Progenitor cell of endocrine pancreas (in vitro differentiated cells): ENCODE measurements at regions not wholly inside any gene's neighbourhood (a gene's known extent, or its start where the extent isn't known, plus 50 kb on each side); places are given as distances from the start of the nearest gene placed in this dataset.

Experiments
- DNase-seq: peaks from one replicate; pipeline ENCODE4 v3.0.0; 2021; ENCODE audit warnings: low spot score; ENCODE audit not compliant: unreplicated experiment
- H3K27ac Mint-ChIP-seq: 2 replicates; pipeline ENCODE4 v1.8.0; 2021; ENCODE audit warnings: mild to moderate bottlenecking, moderate library complexity, mixed read lengths
- H3K27me3 Mint-ChIP-seq: 2 replicates; pipeline ENCODE4 v1.8.0; 2021; ENCODE audit warnings: mixed read lengths
- H3K36me3 Mint-ChIP-seq: 2 replicates; pipeline ENCODE4 v1.8.0; 2022; ENCODE audit warnings: mixed read lengths; ENCODE audit not compliant: insufficient read depth
- H3K4me1 Mint-ChIP-seq: 2 replicates; pipeline ENCODE4 v1.8.0; 2021; ENCODE audit warnings: low read depth, mixed read lengths
- H3K4me3 Mint-ChIP-seq: 2 replicates; pipeline ENCODE4 v1.8.0; 2021; ENCODE audit warnings: low read depth, mild to moderate bottlenecking, moderate library complexity, mixed read lengths
- H3K9me3 Mint-ChIP-seq: 2 replicates; pipeline ENCODE4 v1.8.0; 2021; ENCODE audit warnings: low read depth, mixed read lengths
- TF ChIP-seq, protein P1 (sequence below): fragments of 200-600 bp; sonication (generic); IDR thresholded peaks from one replicate; pipeline ENCODE4 v1.5.0; 2021; ENCODE audit warnings: antibody characterized with exemption, mild to moderate bottlenecking; ENCODE audit not compliant: unreplicated experiment

DNA sequence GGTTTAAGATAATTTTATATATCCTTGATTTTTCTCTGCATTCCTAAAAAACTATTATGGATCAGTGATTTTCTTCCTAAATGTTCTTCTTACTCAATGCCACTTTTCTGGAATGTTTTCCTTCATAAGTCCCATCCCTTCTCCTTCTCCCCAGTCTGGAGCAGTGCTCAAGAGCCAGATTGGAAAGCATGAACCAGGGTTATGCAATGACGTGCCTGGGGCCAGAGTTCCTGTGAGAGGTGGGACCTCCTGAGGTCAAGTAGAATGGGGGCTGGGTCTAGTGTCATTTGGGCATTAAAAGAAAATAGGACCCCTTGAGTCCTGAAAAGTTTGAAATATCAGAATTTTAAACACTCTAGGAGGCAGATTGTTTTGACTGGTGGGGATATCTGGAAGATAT is 132.0 kb upstream of the NPY start:
- Mint-ChIP-seq H3K4me3 (no peak overlapping the region), H3K9me3 (peaks cover 15% of the 10 kb centered on the region), H3K4me1 (peaks cover 5% of the 10 kb centered on the region), H3K27ac (no peak overlapping the region), H3K27me3 (no peaks in the 10 kb centered on the region), H3K36me3 (peaks cover 7% of the 10 kb centered on the region)
- DNase-seq: no peak
- TF ChIP-seq, protein P1, sequence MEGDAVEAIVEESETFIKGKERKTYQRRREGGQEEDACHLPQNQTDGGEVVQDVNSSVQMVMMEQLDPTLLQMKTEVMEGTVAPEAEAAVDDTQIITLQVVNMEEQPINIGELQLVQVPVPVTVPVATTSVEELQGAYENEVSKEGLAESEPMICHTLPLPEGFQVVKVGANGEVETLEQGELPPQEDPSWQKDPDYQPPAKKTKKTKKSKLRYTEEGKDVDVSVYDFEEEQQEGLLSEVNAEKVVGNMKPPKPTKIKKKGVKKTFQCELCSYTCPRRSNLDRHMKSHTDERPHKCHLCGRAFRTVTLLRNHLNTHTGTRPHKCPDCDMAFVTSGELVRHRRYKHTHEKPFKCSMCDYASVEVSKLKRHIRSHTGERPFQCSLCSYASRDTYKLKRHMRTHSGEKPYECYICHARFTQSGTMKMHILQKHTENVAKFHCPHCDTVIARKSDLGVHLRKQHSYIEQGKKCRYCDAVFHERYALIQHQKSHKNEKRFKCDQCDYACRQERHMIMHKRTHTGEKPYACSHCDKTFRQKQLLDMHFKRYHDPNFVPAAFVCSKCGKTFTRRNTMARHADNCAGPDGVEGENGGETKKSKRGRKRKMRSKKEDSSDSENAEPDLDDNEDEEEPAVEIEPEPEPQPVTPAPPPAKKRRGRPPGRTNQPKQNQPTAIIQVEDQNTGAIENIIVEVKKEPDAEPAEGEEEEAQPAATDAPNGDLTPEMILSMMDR: no peak

DNA sequence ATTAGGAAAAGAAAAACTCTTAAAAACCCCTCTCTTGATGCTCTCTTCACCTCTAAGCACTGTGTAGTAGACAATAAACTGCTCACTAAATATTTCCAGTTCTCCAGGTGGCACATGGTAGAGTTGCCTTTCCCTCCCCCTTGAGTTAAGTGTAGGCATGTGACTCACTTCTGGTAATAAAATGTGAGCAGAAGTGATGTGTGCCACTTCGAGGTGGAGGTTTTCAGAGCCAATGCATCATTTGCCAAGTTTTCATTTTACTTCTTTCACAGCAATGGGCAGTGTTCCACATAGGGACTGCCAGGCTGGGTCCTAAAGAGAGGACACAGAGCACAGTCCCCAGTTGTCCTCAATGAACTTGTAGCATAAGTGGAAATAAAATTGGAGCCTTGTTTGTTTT is 131.6 kb upstream of the NPY start:
- Mint-ChIP-seq H3K4me1 (peaks cover 5% of the 10 kb centered on the region), H3K27ac (no peak overlapping the region), H3K9me3 (peaks cover 15% of the 10 kb centered on the region), H3K27me3 (no peaks in the 10 kb centered on the region), H3K36me3 (peaks cover 7% of the 10 kb centered on the region), H3K4me3 (no peak overlapping the region)
- TF ChIP-seq, protein P1: no peak
- no peak for DNase-seq

DNA sequence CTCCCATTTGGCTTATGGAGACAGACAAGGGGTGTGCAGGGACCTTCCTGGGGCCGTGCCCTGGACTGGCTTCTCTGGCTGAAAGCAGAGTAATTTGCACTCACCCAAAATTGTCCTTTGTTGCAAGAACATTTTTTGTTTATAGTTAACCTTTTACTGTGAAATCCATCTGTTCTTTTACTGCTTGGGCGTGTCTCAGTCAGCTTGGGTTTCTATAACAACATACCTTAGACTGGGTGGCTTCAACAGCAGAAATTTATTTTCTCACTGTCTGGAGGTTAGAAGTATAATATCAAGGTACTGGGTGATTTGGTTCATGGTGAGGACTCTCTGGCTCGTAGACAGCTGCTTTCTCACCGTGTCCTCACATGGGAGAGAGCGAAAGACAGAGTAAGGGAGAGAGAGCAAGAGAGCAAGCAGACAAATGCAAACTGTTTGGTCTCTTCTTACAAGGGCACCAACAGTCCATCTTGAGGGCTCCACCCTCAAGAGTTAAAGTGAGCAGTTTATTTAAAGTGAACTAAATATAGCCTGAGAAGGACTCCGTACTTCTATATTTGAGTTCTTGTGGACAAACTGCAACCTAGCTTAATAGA is 131.0 kb upstream of the NPY start:
- H3K27me3 Mint-ChIP-seq: no peaks in the 10 kb centered on the region
- H3K9me3 Mint-ChIP-seq: peaks cover 15% of the 10 kb centered on the region
- H3K4me1 Mint-ChIP-seq: peaks cover 5% of the 10 kb centered on the region
- DNase-seq: no peak
- peaks cover 7% of the 10 kb centered on the region for H3K36me3 Mint-ChIP-seq
- no peak overlapping the region for H3K27ac Mint-ChIP-seq
- H3K4me3 Mint-ChIP-seq: no peak overlapping the region
- TF ChIP-seq, protein P1: no peak

DNA sequence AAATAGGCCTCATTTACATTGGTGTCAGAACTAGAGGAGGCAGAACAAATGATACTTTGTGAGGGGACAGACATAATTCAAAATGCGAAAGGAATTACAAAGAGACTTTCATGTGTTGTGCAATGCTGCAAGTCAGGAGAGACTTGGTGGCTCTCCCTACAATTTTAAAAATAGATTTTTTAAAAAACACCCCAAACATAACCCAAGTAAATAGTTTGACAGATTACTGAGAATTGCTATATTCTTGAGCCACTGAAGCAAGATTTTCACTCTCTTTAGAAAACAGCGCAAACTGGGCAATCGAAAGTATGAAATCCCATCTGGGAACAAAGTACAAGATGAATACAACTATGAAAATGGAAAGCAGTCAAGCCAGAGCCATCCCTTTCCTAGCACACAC is 126.3 kb upstream of the NPY start:
- Mint-ChIP-seq H3K9me3 (peaks cover 4% of the 10 kb centered on the region), H3K27ac (no peak overlapping the region), H3K4me1 (peaks cover 16% of the 10 kb centered on the region), H3K4me3 (no peak overlapping the region), H3K27me3 (no peaks in the 10 kb centered on the region), H3K36me3 (no peaks in the 10 kb centered on the region)
- DNase-seq: no peak
- TF ChIP-seq, protein P1: no peak

DNA sequence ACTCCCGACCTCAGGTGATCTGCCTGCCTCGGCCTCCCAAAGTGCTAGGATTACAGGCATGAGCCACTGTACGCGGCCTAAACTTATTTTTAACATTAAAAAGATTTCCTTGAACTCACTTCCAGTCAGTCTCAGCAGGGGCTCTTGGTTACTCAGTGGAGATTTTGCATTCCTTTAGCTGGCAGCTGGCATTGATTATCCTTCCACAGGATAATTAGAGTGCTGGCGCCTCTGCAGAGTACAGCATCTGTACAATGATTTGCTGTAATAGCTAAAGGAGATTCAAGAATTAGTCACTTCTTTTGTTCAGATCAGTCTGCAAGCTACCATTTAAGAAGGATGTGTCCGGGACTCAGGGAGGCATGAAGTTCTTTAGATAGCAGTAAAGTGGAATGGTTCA is 125.0 kb upstream of the NPY start:
- Mint-ChIP-seq H3K27ac (no peak overlapping the region), H3K9me3 (peaks cover 10% of the 10 kb centered on the region), H3K4me3 (no peak overlapping the region), H3K36me3 (peaks cover 5% of the 10 kb centered on the region), H3K4me1 (peaks cover 12% of the 10 kb centered on the region), H3K27me3 (no peaks in the 10 kb centered on the region)
- no peak for DNase-seq
- TF ChIP-seq, protein P1: no peak
